Epithelial cell of esophagus (primary cell): ENCODE measurements at regions not wholly inside any gene's neighbourhood (a gene's known extent, or its start where the extent isn't known, plus 50 kb on each side); places are given as distances from the start of the nearest gene placed in this dataset.
A peak's percentile ranks its signal among the peaks of the same experiment; 100 is the strongest.
"Not testable (repeated sequence)": the region's sequence is repeated elsewhere in the genome, so short reads cannot be mapped to it uniquely, and the experiment has no call there.

Experiments used
- DNase-seq: peaks from one replicate; pipeline ENCODE4 v3.0.0; 2010; ENCODE audit warnings: low read depth
- H3K4me3 ChIP-seq: 2 replicates; pipeline ENCODE4 v1.5.1; 2011; ENCODE audit warnings: mild to moderate bottlenecking, low read length, control low read depth
- TF ChIP-seq, protein P1 (sequence below): IDR thresholded peaks from 2 replicates; pipeline ENCODE4 v1.5.1; 2011; ENCODE audit warnings: low read depth, mild to moderate bottlenecking, low read length, control low read depth, inconsistent platforms; ENCODE audit not compliant: insufficient read depth; ENCODE audit errors: missing control alignments

GRCh38 chr17:33562792-33563191 is 269.7 kb upstream of the ASIC2 start:
- no peak overlapping the region for H3K4me3 ChIP-seq
- TF ChIP-seq, protein P1, sequence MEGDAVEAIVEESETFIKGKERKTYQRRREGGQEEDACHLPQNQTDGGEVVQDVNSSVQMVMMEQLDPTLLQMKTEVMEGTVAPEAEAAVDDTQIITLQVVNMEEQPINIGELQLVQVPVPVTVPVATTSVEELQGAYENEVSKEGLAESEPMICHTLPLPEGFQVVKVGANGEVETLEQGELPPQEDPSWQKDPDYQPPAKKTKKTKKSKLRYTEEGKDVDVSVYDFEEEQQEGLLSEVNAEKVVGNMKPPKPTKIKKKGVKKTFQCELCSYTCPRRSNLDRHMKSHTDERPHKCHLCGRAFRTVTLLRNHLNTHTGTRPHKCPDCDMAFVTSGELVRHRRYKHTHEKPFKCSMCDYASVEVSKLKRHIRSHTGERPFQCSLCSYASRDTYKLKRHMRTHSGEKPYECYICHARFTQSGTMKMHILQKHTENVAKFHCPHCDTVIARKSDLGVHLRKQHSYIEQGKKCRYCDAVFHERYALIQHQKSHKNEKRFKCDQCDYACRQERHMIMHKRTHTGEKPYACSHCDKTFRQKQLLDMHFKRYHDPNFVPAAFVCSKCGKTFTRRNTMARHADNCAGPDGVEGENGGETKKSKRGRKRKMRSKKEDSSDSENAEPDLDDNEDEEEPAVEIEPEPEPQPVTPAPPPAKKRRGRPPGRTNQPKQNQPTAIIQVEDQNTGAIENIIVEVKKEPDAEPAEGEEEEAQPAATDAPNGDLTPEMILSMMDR = no peak
- no peak for DNase-seq

GRCh38 chr17:33564146-33564545 is 271.1 kb upstream of the ASIC2 start:
- H3K4me3 ChIP-seq = no peak overlapping the region
- TF ChIP-seq, protein P1 = no peak
- no peak for DNase-seq

DNA sequence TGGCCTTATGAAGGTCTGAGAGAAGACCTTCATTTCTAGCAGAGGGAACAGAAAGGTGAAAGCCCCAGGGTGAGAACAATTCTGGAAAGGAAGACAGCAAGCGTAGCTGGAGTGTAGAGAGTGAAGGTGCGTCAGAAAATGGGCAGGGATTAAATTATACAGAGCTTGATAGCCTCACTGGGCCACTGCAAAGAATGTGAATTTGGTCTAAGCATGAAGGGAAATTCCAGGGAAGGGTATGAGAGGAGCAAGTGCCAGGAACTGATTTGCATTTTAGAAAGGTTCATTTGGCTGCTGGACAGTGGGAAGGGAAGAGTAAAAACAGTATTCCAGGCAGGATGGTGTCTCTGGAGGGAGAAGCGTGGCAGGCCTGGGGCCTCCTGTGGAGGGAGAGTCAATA is 274.1 kb upstream of the ASIC2 start:
- TF ChIP-seq, protein P1 = no peak
- no peak for DNase-seq
- H3K4me3 ChIP-seq = no peak overlapping the region

- TF ChIP-seq, protein P1 = no peak
Measured at GRCh38 chr17:33572615-33573014, 279.5 kb upstream of the ASIC2 start.

DNA sequence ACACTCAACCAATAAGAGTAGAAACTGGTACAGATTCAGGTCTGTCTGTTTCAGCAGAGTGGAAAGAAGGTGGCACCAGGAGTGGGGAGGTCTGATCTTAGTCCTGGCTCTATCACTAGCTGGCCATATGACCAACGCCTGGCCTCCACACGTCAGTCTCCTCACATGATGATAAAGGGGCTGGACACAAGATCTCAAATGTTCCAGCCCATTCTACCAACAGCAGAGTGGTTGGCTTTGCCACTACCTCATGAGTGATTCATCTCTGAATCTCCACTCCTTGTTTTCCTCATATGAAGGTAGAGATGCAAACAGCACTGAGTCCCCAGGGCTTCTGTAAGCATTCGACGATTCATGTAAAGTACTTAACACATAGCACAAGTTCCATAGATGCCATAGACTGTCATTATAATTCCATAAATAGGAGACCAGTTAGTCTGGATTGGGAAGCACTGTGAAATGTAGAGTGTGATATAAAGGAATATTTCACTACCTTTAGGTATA is 281.9 kb upstream of the ASIC2 start:
- TF ChIP-seq, protein P1 = no peak
- no peak overlapping the region for H3K4me3 ChIP-seq
- DNase-seq = no peak

More at GRCh38 chr17:33572615-33573014, 279.5 kb upstream of the ASIC2 start:
- no peak overlapping the region for H3K4me3 ChIP-seq
- DNase-seq = peak; percentile 1

DNA sequence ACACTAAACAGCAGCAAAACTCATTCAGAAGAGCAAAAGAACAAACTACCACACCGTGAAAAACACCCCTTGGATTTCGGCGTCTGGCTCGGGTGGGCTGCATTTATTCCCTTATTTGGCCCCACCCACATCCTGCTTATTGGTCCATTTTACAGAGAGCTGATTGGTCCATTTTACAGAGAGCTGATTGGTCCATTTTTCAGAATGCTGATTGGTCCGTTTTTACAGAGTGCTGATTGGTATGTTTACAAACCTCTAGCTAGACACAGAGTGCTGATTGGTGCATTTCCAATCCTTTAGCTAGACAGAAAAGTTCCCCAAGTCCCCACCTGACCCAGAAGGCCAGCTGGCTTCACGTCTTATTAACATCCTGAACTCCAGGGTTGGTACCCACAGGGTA is 286.6 kb upstream of the ASIC2 start:
- H3K4me3 ChIP-seq = not testable (repeated sequence)

GRCh38 chr17:33580215-33580614 is 287.1 kb upstream of the ASIC2 start:
- TF ChIP-seq, protein P1 = no peak
- DNase-seq = no peak
- H3K4me3 ChIP-seq = no peak overlapping the region

More for the DNA sequence above, 286.6 kb upstream of the ASIC2 start:
- not testable (repeated sequence) for DNase-seq
